Heart left ventricle (tissue), 16 donors: ENCODE measurements at regions not wholly inside any gene's neighbourhood (a gene's known extent, or its start where the extent isn't known, plus 50 kb on each side); places are given as distances from the start of the nearest gene placed in this dataset.

ENCODE experiments used
- ATAC-seq, 4 donors: fragments of 200-7000 bp; cut with Tn5 transposase; one replicate each; pipeline ENCODE4 v1.9.1; 2020 to 2022; ENCODE audit warnings: moderate library complexity in 4 of 4, mild to moderate bottlenecking in 3 of 4, moderate number of reproducible peaks in 1 of 4
- DNase-seq, 5 donors: peaks; one replicate each; pipeline ENCODE4 v3.0.0-alpha.2; 2020
- H3K27ac ChIP-seq, 12 donors: fragments of 200-600 bp; sonication (generic) in 4 of 12; one replicate each; pipeline versions ENCODE4 v1.5.0 to v1.8.0; 2016 to 2022; ENCODE audit warnings: mild to moderate bottlenecking in 2 of 12
- H3K27me3 ChIP-seq, 9 donors: fragments of 200-600 bp; sonication (generic) in 2 of 9; one replicate each; pipeline versions ENCODE4 v1.5.1 to v1.8.0; 2016 to 2022; ENCODE audit warnings: mild to moderate bottlenecking in 3 of 9
- H3K36me3 ChIP-seq, 9 donors: fragments of 200-600 bp; sonication (generic) in 2 of 9; one replicate each; pipeline versions ENCODE4 v1.5.0 to v1.8.0; 2018 to 2022; ENCODE audit warnings: mild to moderate bottlenecking in 2 of 9
- H3K4me1 ChIP-seq, 12 donors: fragments of 200-600 bp; sonication (generic) in 4 of 12; one replicate each; pipeline versions ENCODE4 v1.5.0 to v1.8.0; 2016 to 2022; ENCODE audit warnings: mild to moderate bottlenecking in 3 of 12
- H3K4me3 ChIP-seq, 12 donors: fragments of 200-600 bp; sonication (generic) in 4 of 12; one replicate each; pipeline versions ENCODE4 v1.5.0 to v1.8.0; 2017 to 2022; ENCODE audit warnings: mild to moderate bottlenecking in 9 of 12, moderate library complexity in 4 of 12
- H3K9me3 ChIP-seq, 12 donors: fragments of 200-600 bp; sonication (generic) in 4 of 12; one replicate each; pipeline versions ENCODE4 v1.5.0 to v1.8.0; 2016 to 2022; ENCODE audit warnings: mild to moderate bottlenecking in 1 of 12
- CTCF ChIP-seq, 12 donors: fragments of 200-600 bp; sonication (generic) in 4 of 12; IDR thresholded peaks; one replicate each; pipeline versions ENCODE4 v1.5.0 to v1.8.0; 2018 to 2022; ENCODE audit warnings: antibody characterized with exemption in 12 of 12, mild to moderate bottlenecking in 5 of 12
- POLR2A ChIP-seq, 2 donors: fragments of 450-650 bp; IDR thresholded peaks; one replicate each; pipeline ENCODE4 v1.6.1; 2017; ENCODE audit warnings: antibody characterized with exemption in 2 of 2, mild to moderate bottlenecking in 2 of 2, moderate library complexity in 2 of 2
- WGBS, 4 donors: extraction: QIAGEN DNeasy Blood & Tissue Kit in 2 of 4; methylation state at CpG; one replicate each; pipeline versions ENCODE4 v1.1.5 to v1.1.7; 2013 to 2018; 5-methylcytosine and 5-hydroxymethylcytosine counted together
- intact Hi-C, 10 donors: fragments of 100-400 bp; cut with DNase I; formaldehyde crosslinking; loops; one replicate each; pipeline versions ENCODE4 v1.11.1 to v1.14.2; 2022
- donor health status: ischemic (EF 13 %, LVEDD 7.1; RV severe dilation, severe dysfunction).
- donor health status: healthy with polysubstance abuse.
- donor health status: DM: no; HTN: yes; CAD: no.
- donor health status: DM: no; HTN: no; CAD: no.
- donor health status: ischemic (EF 25% LVEDD 6.9; RV normal size, moderate dysfunction).
- donor health status: ischemic (EF 25% LVEDD 5.7; RV mildly dilated, moderate dysfunction).
- donor health status: healthy.
- donor health status: DM: yes; HTN: yes; CAD: no.
- donor health status: ischemic (EF 35%, LVEDD 5.7; RV mildly dilated, moderate dysfunction).
- donor health status: nonischemic (EF 11% LVEDD 7.7; RV severe dilation, severe dysfunction).
- donor health status: DM: yes; HTN: yes; CAD: no.
- donor health status: PGD.
- donor health status: ischemic (EF 29% LVEDD 5.4; RV normal size, mild dysfunction).
- donor health status: nonischemic (EF 23%, LVEDD 6.1; RV moderate dilation, normal function).

GRCh38 chr13:95474992-95475391 is 77.5 kb upstream of the CLDN10 start:
- TF ChIP-seq CTCF (IDR thresholded peaks at IDR 0.05), result no peak
- no peak for TF ChIP-seq POLR2A (IDR thresholded peaks at IDR 0.05)
- Histone ChIP-seq H3K27ac (no peak overlapping the region), H3K36me3 (no peaks in the 10 kb centered on the region), H3K4me3 (no peak overlapping the region), H3K9me3 (no peaks in the 10 kb centered on the region), H3K27me3 (peaks cover 0 to 2% (median 0%) of the 10 kb centered on the region in 9 donors), H3K4me1 (peaks cover 0 to 11% (median 0%) of the 10 kb centered on the region in 12 donors)
- intact Hi-C loops, result loop anchor here in 8 of 10 donors (5.0 to 10.0 kb wide), 7 partner anchors 68 to 800 kb away; no protein-coding TSS in a partner anchor
- 54 to 75% (median 62%) methylated on average over 3 of the region's 3 CpGs; no CpG with 5 or more reads in 1 of the 4 donors for WGBS, 4 donors
- no peak for DNase-seq
- no peak for ATAC-seq

GRCh38 chr13:95477187-95477586 is 75.3 kb upstream of the CLDN10 start:
- DNase-seq (no peak), ATAC-seq (no peak)
- TF ChIP-seq CTCF (IDR thresholded peaks at IDR 0.05) (no peak), POLR2A (IDR thresholded peaks at IDR 0.05) (no peak)
- Histone ChIP-seq H3K27ac (no peak overlapping the region), H3K27me3 (peaks cover 0 to 2% (median 0%) of the 10 kb centered on the region in 9 donors), H3K4me3 (no peak overlapping the region), H3K9me3 (no peaks in the 10 kb centered on the region), H3K4me1 (peaks cover 0 to 11% (median 0%) of the 10 kb centered on the region in 12 donors), H3K36me3 (no peaks in the 10 kb centered on the region)
- intact Hi-C loops, result loop anchor here in 8 of 10 donors (5.0 to 10.0 kb wide), 7 partner anchors 70 to 802 kb away; no protein-coding TSS in a partner anchor
- WGBS, 4 donors, result 71 to 78% (median 74%) methylated on average over 6 of the region's 6 CpGs

GRCh38 chr13:95479731-95480130 is 72.8 kb upstream of the CLDN10 start:
- Histone ChIP-seq H3K4me1 (peaks cover 0 to 11% (median 0%) of the 10 kb centered on the region in 12 donors), H3K9me3 (peaks cover 0 to 8% (median 0%) of the 10 kb centered on the region in 12 donors), H3K4me3 (no peak overlapping the region), H3K27ac (peak overlapping the region in 1 of 12 donors; percentile 19), H3K36me3 (no peaks in the 10 kb centered on the region), H3K27me3 (peaks cover 0 to 2% (median 0%) of the 10 kb centered on the region in 9 donors)
- TF ChIP-seq CTCF (IDR thresholded peaks at IDR 0.05) (no peak), POLR2A (IDR thresholded peaks at IDR 0.05) (no peak)
- 72 to 78% (median 76%) methylated on average over 2 of the region's 2 CpGs for WGBS, 4 donors
- DNase-seq (no peak), ATAC-seq (no peak)
- intact Hi-C loops, result loop anchor here in 9 of 10 donors (2.0 to 10.0 kb wide), 9 partner anchors 72 to 805 kb away; no protein-coding TSS in a partner anchor

GRCh38 chr13:95480131-95480545 is 72.4 kb upstream of the CLDN10 start:
- Histone ChIP-seq H3K4me3 (no peak overlapping the region), H3K4me1 (peaks cover 0 to 11% (median 0%) of the 10 kb centered on the region in 12 donors), H3K36me3 (no peaks in the 10 kb centered on the region), H3K27ac (peak overlapping the region in 1 of 12 donors; percentile 19), H3K9me3 (peaks cover 0 to 8% (median 0%) of the 10 kb centered on the region in 12 donors), H3K27me3 (peaks cover 0 to 2% (median 0%) of the 10 kb centered on the region in 9 donors)
- 61 to 69% (median 66%) methylated on average over 6 to 7 of the region's 7 CpGs for WGBS, 4 donors
- intact Hi-C loops, result loop anchor here in 2 of 10 donors (2.0 to 5.0 kb wide), 2 partner anchors 289 to 293 kb away; no protein-coding TSS in a partner anchor
- TF ChIP-seq CTCF (IDR thresholded peaks at IDR 0.05) (no peak), POLR2A (IDR thresholded peaks at IDR 0.05) (no peak)
- DNase-seq (peak in 2 of 5 donors; percentile 35 to 60), ATAC-seq (peak in 3 of 4 donors; percentile 21 to 51 (median 30))
